ENCODE measurements at regions not wholly inside any gene's neighbourhood (a gene's known extent, or its start where the extent isn't known, plus 50 kb on each side); places are given as distances from the start of the nearest gene placed in this dataset.
"Not testable (repeated sequence)": the region's sequence is repeated elsewhere in the genome, so short reads cannot be mapped to it uniquely, and the experiment has no call there.

- no peak for TF ChIP-seq CTCF (IDR thresholded peaks at IDR 0.05)
- H3K4me3 ChIP-seq: no peak overlapping the region
- H3K27ac ChIP-seq: no peak overlapping the region
- H3K9me3 ChIP-seq: no peaks in the 10 kb centered on the region
- no peak for DNase-seq (ENCODE audit: low spot score)
- H3K36me3 ChIP-seq: no peaks in the 10 kb centered on the region
- H3K27me3 ChIP-seq: no peaks in the 10 kb centered on the region
- H3K4me1 ChIP-seq: no peaks in the 10 kb centered on the region
Measured at GRCh38 chr22:48070083-48070482, 1307.6 kb downstream of the TBC1D22A start.

- no peak overlapping the region for H3K4me3 ChIP-seq
- H3K27me3 ChIP-seq: no peaks in the 10 kb centered on the region
- no peak for TF ChIP-seq CTCF (IDR thresholded peaks at IDR 0.05)
- no peak overlapping the region for H3K27ac ChIP-seq
- H3K36me3 ChIP-seq: no peaks in the 10 kb centered on the region
- H3K4me1 ChIP-seq: no peaks in the 10 kb centered on the region
- no peaks in the 10 kb centered on the region for H3K9me3 ChIP-seq
- no peak for DNase-seq (ENCODE audit: low spot score)
Measured at GRCh38 chr22:48069256-48069655, 1306.8 kb downstream of the TBC1D22A start.

GRCh38 chr22:48068323-48068885 lies 1306.0 kb downstream of the TBC1D22A start:
- Histone ChIP-seq H3K36me3 (no peaks in the 10 kb centered on the region), H3K27me3 (no peaks in the 10 kb centered on the region), H3K9me3 (no peaks in the 10 kb centered on the region), H3K4me3 (no peak overlapping the region), H3K4me1 (no peaks in the 10 kb centered on the region), H3K27ac (no peak overlapping the region)
- no peak for TF ChIP-seq CTCF (IDR thresholded peaks at IDR 0.05)
- DNase-seq (ENCODE audit: low spot score): no peak

GRCh38 chr22:48065892-48066291 lies 1303.4 kb downstream of the TBC1D22A start:
- no peak for TF ChIP-seq CTCF (IDR thresholded peaks at IDR 0.05)
- H3K9me3 ChIP-seq: no peaks in the 10 kb centered on the region
- no peak for DNase-seq (ENCODE audit: low spot score)
- H3K4me3 ChIP-seq: no peak overlapping the region
- H3K36me3 ChIP-seq: no peaks in the 10 kb centered on the region
- no peaks in the 10 kb centered on the region for H3K27me3 ChIP-seq
- no peak overlapping the region for H3K27ac ChIP-seq
- no peaks in the 10 kb centered on the region for H3K4me1 ChIP-seq

- no peaks in the 10 kb centered on the region for H3K4me1 ChIP-seq
- no peaks in the 10 kb centered on the region for H3K36me3 ChIP-seq
- no peak overlapping the region for H3K4me3 ChIP-seq
- H3K27ac ChIP-seq: no peak overlapping the region
- no peaks in the 10 kb centered on the region for H3K27me3 ChIP-seq
- no peak for TF ChIP-seq CTCF (IDR thresholded peaks at IDR 0.05)
- no peaks in the 10 kb centered on the region for H3K9me3 ChIP-seq
- no peak for DNase-seq (ENCODE audit: low spot score)
Measured at GRCh38 chr22:48061726-48062125, 1299.3 kb downstream of the TBC1D22A start.

- Histone ChIP-seq H3K9me3 (no peaks in the 10 kb centered on the region), H3K36me3 (no peaks in the 10 kb centered on the region), H3K27me3 (no peaks in the 10 kb centered on the region), H3K4me3 (no peak overlapping the region), H3K27ac (no peak overlapping the region), H3K4me1 (no peaks in the 10 kb centered on the region)
- TF ChIP-seq CTCF (IDR thresholded peaks at IDR 0.05): no peak
- DNase-seq (ENCODE audit: low spot score): no peak
Measured at GRCh38 chr22:48060266-48060665, 1297.8 kb downstream of the TBC1D22A start.

- not testable (repeated sequence) for H3K4me3 ChIP-seq; H3K27me3 ChIP-seq; H3K36me3 ChIP-seq; H3K9me3 ChIP-seq; DNase-seq (ENCODE audit: low spot score); H3K4me1 ChIP-seq; H3K27ac ChIP-seq
Measured at GRCh38 chr22:48059521-48059920, 1297.1 kb downstream of the TBC1D22A start.

Data from right atrium auricular region (tissue), 2 donors.